WTC11 (cell line): ENCODE measurements at regions not wholly inside any gene's neighbourhood (a gene's known extent, or its start where the extent isn't known, plus 50 kb on each side); places are given as distances from the start of the nearest gene placed in this dataset.

Experiments used
- CBFB ChIP-seq: sonication (generic); formaldehyde crosslinking; IDR thresholded peaks from 2 replicates; pipeline ENCODE4 v1.8.1; 2022; ENCODE audit warnings: mild to moderate bottlenecking, low read depth, missing genetic modification reagents
- CREB1 ChIP-seq: sonication (generic); formaldehyde crosslinking; IDR thresholded peaks from 2 replicates; pipeline ENCODE4 v1.8.0; 2023; ENCODE audit warnings: mild to moderate bottlenecking, missing genetic modification reagents
- MYBL2 ChIP-seq: sonication (generic); formaldehyde crosslinking; IDR thresholded peaks from 2 replicates; pipeline ENCODE4 v1.8.1; 2023; ENCODE audit warnings: mild to moderate bottlenecking, moderate library complexity, missing genetic modification reagents
- NR2C2 ChIP-seq: sonication (generic); formaldehyde crosslinking; IDR thresholded peaks from 2 replicates; pipeline ENCODE4 v1.8.0; 2022; ENCODE audit warnings: mild to moderate bottlenecking, missing genetic modification reagents
- TEAD4 ChIP-seq: sonication (generic); formaldehyde crosslinking; IDR thresholded peaks from 2 replicates; pipeline ENCODE4 v1.8.0; 2022; ENCODE audit warnings: mild to moderate bottlenecking, missing genetic modification reagents
- TF ChIP-seq, protein P1 (sequence below): fragments of 200-600 bp; IDR thresholded peaks from 2 replicates; pipeline ENCODE4 v1.8.0; 2022; ENCODE audit warnings: antibody characterized with exemption
- TF ChIP-seq, protein P2 (sequence below): fragments of 250-450 bp; sonication (Bioruptor Pico); IDR thresholded peaks from 2 replicates; pipeline ENCODE4 v2.1.2; 2022; ENCODE audit warnings: mild to moderate bottlenecking, moderate library complexity
- TF ChIP-seq, protein P3 (sequence below): sonication (generic); formaldehyde crosslinking; IDR thresholded peaks from 2 replicates; pipeline ENCODE4 v1.8.0; 2022; ENCODE audit warnings: mild to moderate bottlenecking, missing genetic modification reagents
- TF ChIP-seq, protein P4 (sequence below): sonication (generic); formaldehyde crosslinking; IDR thresholded peaks from 2 replicates; pipeline ENCODE4 v1.8.0; 2022; ENCODE audit warnings: mild to moderate bottlenecking, missing genetic modification reagents
- TF ChIP-seq, protein P5 (sequence below): sonication (generic); formaldehyde crosslinking; IDR thresholded peaks from 2 replicates; pipeline ENCODE4 v1.8.1; 2023; ENCODE audit warnings: mild to moderate bottlenecking, missing genetic modification reagents
- TF ChIP-seq, protein P6 (sequence below): sonication (generic); formaldehyde crosslinking; conservative IDR thresholded peaks from 2 replicates; pipeline ENCODE4 v1.8.1; 2023; ENCODE audit warnings: mild to moderate bottlenecking, low read depth, missing genetic modification reagents, moderate library complexity

DNA sequence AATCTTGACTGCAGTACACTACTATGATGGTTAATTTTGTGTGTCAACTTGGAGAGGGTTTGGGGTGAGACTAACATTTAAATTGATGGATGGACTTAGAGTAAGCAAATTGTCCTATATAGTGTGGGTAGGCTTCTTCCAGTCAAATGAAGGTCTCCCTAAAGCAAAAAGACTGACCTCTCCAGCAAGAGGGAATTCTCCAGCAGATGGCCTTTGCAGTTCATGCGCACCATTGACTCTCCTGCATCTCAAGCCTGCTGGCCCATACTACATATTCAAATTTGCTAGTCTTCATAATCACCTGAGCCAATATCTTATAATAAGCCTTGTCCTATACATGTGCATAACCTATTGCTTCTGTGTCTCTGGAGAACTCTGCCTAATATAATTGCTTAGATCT lies 260.2 kb downstream of the RERGL start:
- TF ChIP-seq MYBL2 (CRISPR knock-in tag): no peak
- TF ChIP-seq, protein P1, sequence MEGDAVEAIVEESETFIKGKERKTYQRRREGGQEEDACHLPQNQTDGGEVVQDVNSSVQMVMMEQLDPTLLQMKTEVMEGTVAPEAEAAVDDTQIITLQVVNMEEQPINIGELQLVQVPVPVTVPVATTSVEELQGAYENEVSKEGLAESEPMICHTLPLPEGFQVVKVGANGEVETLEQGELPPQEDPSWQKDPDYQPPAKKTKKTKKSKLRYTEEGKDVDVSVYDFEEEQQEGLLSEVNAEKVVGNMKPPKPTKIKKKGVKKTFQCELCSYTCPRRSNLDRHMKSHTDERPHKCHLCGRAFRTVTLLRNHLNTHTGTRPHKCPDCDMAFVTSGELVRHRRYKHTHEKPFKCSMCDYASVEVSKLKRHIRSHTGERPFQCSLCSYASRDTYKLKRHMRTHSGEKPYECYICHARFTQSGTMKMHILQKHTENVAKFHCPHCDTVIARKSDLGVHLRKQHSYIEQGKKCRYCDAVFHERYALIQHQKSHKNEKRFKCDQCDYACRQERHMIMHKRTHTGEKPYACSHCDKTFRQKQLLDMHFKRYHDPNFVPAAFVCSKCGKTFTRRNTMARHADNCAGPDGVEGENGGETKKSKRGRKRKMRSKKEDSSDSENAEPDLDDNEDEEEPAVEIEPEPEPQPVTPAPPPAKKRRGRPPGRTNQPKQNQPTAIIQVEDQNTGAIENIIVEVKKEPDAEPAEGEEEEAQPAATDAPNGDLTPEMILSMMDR: no peak
- no peak for TF ChIP-seq TEAD4
- TF ChIP-seq, protein P2, sequence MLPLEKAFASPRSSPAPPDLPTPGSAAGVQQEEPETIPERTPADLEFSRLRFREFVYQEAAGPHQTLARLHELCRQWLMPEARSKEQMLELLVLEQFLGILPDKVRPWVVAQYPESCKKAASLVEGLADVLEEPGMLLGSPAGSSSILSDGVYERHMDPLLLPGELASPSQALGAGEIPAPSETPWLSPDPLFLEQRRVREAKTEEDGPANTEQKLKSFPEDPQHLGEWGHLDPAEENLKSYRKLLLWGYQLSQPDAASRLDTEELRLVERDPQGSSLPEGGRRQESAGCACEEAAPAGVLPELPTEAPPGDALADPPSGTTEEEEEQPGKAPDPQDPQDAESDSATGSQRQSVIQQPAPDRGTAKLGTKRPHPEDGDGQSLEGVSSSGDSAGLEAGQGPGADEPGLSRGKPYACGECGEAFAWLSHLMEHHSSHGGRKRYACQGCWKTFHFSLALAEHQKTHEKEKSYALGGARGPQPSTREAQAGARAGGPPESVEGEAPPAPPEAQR: no peak
- no peak for TF ChIP-seq CREB1
- TF ChIP-seq, protein P3, sequence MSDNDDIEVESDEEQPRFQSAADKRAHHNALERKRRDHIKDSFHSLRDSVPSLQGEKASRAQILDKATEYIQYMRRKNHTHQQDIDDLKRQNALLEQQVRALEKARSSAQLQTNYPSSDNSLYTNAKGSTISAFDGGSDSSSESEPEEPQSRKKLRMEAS (CRISPR knock-in tag): no peak
- TF ChIP-seq, protein P4, sequence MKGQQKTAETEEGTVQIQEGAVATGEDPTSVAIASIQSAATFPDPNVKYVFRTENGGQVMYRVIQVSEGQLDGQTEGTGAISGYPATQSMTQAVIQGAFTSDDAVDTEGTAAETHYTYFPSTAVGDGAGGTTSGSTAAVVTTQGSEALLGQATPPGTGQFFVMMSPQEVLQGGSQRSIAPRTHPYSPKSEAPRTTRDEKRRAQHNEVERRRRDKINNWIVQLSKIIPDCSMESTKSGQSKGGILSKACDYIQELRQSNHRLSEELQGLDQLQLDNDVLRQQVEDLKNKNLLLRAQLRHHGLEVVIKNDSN (CRISPR knock-in tag): no peak
- TF ChIP-seq, protein P5, sequence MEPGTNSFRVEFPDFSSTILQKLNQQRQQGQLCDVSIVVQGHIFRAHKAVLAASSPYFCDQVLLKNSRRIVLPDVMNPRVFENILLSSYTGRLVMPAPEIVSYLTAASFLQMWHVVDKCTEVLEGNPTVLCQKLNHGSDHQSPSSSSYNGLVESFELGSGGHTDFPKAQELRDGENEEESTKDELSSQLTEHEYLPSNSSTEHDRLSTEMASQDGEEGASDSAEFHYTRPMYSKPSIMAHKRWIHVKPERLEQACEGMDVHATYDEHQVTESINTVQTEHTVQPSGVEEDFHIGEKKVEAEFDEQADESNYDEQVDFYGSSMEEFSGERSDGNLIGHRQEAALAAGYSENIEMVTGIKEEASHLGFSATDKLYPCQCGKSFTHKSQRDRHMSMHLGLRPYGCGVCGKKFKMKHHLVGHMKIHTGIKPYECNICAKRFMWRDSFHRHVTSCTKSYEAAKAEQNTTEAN: no peak
- TF ChIP-seq, protein P6, sequence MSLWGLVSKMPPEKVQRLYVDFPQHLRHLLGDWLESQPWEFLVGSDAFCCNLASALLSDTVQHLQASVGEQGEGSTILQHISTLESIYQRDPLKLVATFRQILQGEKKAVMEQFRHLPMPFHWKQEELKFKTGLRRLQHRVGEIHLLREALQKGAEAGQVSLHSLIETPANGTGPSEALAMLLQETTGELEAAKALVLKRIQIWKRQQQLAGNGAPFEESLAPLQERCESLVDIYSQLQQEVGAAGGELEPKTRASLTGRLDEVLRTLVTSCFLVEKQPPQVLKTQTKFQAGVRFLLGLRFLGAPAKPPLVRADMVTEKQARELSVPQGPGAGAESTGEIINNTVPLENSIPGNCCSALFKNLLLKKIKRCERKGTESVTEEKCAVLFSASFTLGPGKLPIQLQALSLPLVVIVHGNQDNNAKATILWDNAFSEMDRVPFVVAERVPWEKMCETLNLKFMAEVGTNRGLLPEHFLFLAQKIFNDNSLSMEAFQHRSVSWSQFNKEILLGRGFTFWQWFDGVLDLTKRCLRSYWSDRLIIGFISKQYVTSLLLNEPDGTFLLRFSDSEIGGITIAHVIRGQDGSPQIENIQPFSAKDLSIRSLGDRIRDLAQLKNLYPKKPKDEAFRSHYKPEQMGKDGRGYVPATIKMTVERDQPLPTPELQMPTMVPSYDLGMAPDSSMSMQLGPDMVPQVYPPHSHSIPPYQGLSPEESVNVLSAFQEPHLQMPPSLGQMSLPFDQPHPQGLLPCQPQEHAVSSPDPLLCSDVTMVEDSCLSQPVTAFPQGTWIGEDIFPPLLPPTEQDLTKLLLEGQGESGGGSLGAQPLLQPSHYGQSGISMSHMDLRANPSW (CRISPR knock-in tag): no peak
- TF ChIP-seq NR2C2 (CRISPR knock-in tag): no peak
- TF ChIP-seq CBFB (CRISPR knock-in tag): no peak
